GM04504 (cell line): ENCODE measurements at regions not wholly inside any gene's neighbourhood (a gene's known extent, or its start where the extent isn't known, plus 50 kb on each side); places are given as distances from the start of the nearest gene placed in this dataset.

Source experiments
- DNase-seq: peaks from one replicate; pipeline ENCODE4 v3.0.0-alpha.2; 2012; ENCODE audit warnings: low read depth

DNA sequence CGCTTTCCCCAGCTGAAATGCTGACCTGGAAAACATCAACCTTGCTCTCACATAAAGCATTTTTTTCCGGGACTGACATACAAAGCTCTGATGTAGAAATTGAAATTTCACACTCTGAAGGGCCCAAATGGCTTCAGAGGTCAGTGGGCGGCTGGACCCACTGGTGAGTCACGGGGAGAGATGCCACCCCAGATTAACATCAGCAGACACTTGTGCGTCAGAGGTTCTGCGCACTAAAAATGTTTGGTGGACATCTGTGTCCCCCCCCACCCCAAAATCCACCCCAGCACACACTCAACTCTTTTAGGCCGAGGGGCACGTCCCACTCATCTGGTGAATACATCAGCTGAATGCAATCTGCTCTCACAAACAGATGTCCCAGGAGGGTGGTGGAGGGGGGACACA, 208.9 kb downstream of the ASB1 start:
- DNase-seq = peak; percentile 42

DNA sequence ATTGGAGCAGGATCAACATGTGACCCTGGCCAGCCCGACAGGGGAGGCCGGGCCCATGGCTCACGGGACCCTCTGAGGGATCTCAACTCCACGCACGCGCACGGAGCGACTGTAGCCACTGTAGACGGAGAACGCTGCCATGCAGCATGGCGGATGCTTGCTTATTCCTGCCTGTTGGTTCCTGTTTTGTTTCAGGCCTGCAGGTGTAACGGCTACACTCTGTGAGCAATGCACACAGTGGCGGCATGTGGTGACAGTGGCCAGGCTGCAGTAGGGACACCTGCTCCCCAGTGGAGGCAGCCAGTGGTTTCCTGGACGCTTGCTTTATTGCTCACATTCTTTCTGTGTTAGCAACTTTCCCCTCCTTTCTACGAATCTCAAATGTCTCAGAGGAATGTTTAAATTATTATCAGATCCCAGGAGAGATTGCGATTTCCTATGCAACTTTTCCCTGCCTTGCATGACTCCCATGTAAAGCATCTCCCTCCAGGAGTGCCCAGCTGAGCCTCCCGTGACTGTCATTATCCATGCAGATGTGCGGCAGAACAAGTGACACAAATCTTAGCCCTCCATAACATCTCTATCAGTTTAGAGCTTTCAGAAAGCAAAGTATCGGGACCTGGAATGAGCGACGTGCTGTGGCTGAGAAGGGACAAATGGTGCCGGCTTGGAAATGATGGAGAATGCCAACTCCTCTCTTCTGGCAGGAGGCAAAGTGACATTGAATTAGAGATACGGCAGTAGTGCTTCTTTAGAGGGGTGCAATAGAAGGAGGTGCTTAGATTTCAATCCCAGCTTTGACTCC, 209.7 kb downstream of the ASB1 start:
- peak; percentile 82 for DNase-seq

- DNase-seq = no peak
Observed at GRCh38 chr2:238638100-238638981, 209.5 kb upstream of the TWIST2 start.

DNA sequence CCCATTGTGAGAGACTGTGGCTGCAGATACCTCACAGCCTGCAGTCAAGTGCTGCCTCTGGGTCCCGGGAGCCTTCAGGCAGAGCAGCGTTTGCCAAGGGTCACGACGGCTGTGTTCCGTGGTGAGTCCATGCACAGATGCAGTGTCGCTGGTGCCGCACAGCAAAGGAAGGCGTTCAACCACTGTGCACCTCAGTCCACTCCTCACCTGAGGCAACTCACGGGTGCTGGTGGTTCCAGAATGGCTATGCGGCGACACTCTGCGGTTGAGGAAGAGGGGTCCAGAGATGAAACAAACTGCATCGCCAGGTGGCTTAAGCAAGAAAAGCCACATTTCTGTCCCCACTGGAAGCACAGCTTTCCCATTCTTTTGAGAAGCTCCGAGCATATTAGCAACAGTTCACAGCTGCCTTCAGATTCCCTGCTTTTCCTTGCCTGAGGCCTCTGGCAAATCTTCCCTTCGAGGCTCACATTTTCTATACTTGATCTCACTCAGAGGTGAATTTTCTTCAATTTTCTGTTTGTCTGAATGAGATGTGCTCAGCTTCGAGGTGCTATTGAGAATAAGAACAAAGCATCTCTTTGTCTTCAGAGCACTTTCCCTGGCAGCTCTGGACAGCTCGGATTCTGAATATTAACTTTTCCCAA, 208.8 kb upstream of the TWIST2 start:
- DNase-seq = no peak

DNA sequence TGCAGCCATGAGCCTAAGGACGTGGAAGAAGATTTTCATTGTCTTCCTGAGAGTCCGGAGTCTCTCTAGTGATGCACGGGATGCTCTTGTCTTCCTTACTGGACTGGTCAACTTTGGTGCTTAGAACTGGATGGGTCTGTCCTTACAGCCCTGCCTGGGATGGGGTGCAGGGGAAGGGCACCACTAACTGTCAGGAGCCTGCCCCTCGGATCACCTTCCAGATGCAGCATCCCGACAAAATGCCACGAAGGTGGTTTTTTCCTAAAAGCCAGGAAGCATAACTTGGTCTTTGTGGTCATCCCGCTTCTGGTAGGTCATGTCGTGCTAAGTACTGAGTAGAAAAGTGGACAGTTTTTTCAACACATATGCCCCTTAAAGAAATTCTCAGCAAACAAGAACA, 207.4 kb upstream of the TWIST2 start:
- DNase-seq = no peak

DNA sequence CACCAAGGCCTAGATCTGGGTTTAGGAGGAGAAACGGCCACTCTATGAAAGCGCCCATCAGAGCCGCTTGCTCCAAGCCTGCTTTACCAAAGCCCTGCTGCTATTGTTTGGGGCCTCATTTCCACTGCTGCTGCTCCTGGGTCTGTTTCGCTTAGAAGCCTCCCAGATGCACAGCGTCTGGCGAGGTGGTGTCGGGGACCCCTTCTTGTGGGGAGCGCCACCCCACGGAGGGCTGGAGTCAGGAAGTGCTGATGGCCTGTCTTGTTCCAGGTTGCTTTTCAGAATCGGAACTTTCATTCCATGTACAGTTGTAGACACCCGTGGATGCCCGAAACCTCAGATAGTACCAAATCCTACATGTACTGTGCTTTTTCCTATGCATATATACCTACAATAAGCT, 204.9 kb upstream of the TWIST2 start:
- no peak for DNase-seq

GRCh38 chr2:238643400-238643907, 204.4 kb upstream of the TWIST2 start:
- no peak for DNase-seq

GRCh38 chr2:238644095-238645081, 203.5 kb upstream of the TWIST2 start:
- peak; percentile 79 for DNase-seq

DNA sequence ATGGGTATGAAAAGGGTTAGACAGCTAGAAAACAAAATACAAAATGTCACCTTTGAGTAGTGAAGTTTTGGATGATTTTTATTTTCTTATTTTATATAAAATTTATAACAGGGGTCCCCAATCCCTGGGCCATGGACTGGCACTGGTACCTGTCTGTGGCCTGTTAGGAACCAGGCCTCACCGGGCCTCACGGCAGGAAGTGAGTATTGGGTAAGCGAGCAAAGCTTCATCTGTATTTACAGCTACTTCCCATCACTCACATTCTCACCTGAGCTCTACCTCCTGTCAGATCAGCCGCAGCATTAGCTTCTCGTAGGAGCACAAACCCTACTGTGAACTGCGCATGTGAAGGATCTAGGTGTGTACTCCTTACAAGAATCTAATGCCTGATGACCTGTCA, 202.8 kb upstream of the TWIST2 start:
- DNase-seq = no peak

GRCh38 chr2:238645716-238646115, 202.2 kb upstream of the TWIST2 start:
- no peak for DNase-seq

- DNase-seq = no peak
Observed at GRCh38 chr2:238646281-238646680, 201.6 kb upstream of the TWIST2 start.

DNA sequence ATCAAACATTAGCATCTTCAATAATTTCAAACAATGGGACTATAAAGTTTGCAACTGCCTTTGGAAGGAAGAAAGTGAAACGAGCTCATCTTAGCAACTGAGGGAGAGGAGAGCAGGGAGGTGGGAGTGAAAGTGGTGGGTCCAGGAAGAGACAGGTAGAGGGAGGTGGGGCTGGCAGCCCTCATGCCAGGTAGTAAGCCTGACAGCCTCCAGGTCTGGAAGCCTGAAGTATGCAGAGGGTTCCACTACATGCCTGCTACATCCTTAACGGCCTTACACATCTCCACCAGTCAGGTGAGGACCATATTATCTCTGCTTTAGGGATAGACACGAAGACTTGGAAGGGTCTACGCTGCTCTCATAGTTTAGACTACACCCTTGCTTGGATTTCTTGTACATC, 201.1 kb upstream of the TWIST2 start:
- DNase-seq = no peak

GRCh38 chr2:238649123-238649522, 198.8 kb upstream of the TWIST2 start:
- DNase-seq = no peak

GRCh38 chr2:238649936-238650518, 197.9 kb upstream of the TWIST2 start:
- DNase-seq = no peak

- DNase-seq = no peak
Observed at GRCh38 chr2:238650536-238650935, 197.3 kb upstream of the TWIST2 start.

DNA sequence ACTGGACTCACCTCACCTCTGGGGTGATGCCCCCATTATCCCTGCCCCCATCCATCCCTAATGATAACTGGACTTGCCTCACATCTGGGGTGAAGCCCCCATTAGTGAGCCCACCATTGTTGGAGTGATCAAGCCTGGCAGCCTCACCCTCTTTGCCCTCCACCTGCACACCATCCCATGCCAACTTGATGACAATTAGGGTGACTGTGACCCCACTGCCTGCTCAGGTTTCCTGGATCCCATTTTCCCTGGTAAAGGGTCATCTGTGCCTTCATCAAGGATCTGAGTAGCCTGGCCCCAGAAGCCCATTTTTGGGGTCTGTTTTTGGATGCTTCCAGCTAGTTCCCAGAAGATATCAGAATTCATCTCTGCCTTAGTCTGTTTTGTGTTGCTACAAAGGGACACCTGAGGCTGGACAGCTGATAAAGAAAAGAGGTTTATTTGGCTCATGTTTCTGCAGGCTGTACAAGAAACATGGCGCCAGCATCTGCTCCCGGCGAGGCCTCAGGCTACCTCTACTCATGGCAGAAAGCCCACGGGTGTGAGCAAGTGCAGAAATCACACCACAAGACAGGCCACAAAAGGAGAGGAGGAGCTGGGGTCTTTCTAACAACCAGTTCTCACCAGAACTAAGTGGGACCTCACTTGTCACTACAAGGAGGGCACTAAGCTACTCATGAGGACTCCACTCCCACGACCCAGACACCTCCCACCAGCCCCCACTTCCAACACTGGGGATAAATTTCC, 196.4 kb upstream of the TWIST2 start:
- no peak for DNase-seq

- no peak for DNase-seq
Observed at GRCh38 chr2:238652053-238652770, 195.7 kb upstream of the TWIST2 start.

DNA sequence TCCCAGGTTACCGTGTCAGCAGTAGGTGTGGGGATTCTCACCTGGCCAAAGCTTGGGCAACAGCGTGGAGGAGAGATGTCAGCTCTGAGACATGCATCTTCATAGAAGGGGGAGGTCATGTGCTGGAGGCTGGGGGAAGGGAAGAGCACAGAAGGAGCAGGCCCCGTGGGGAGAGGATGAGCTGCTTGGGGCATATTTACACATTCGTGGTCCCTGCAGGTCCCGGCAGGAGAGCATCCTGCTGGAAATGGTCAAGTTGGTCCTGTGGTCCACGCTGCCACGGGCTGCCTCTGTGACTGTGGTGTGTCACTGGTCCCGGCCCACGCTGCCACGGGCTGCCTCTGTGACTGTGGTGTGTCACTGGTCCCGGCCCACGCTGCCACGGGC, 195.1 kb upstream of the TWIST2 start:
- DNase-seq = no peak

GRCh38 chr2:238653431-238654109, 194.3 kb upstream of the TWIST2 start:
- DNase-seq = no peak
